Loucy (cell line): ENCODE measurements at regions not wholly inside any gene's neighbourhood (a gene's known extent, or its start where the extent isn't known, plus 50 kb on each side); places are given as distances from the start of the nearest gene placed in this dataset.

ENCODE experiments used
- H2AFZ ChIP-seq: fragments of 200-600 bp; sonication (generic); 2 replicates; pipeline ENCODE4 v1.6.0; 2016; ENCODE audit warnings: antibody characterized with exemption, mild to moderate bottlenecking, low read length, moderate library complexity
- H3F3A ChIP-seq: fragments of 200-600 bp; 2 replicates; pipeline ENCODE4 v1.6.0; 2016; ENCODE audit warnings: antibody characterized with exemption, low read depth, mild to moderate bottlenecking
- H3K27me3 ChIP-seq: fragments of 200-600 bp; sonication (generic); 2 replicates; pipeline ENCODE4 v1.6.1; 2014; ENCODE audit warnings: low read length, mild to moderate bottlenecking; ENCODE audit not compliant: insufficient read depth, poor library complexity, severe bottlenecking
- H3K36me3 ChIP-seq: fragments of 200-600 bp; sonication (generic); 2 replicates; pipeline ENCODE4 v1.6.1; 2016; ENCODE audit warnings: low read length; ENCODE audit not compliant: insufficient read depth
- H3K4me1 ChIP-seq: fragments of 200-600 bp; sonication (generic); 2 replicates; pipeline ENCODE4 v1.5.1; 2014; ENCODE audit warnings: low read length, mild to moderate bottlenecking; ENCODE audit not compliant: insufficient read depth, poor library complexity, severe bottlenecking
- H3K4me2 ChIP-seq: fragments of 200-600 bp; sonication (generic); 2 replicates; pipeline ENCODE4 v1.6.0; 2014; ENCODE audit warnings: antibody characterized with exemption, low read length, low read depth, mild to moderate bottlenecking; ENCODE audit not compliant: poor library complexity, severe bottlenecking
- H3K4me3 ChIP-seq: fragments of 200-600 bp; sonication (generic); 2 replicates; pipeline ENCODE4 v1.5.1; 2014; ENCODE audit warnings: low read length, mild to moderate bottlenecking, mixed read lengths; ENCODE audit not compliant: poor library complexity, severe bottlenecking
- H3K79me2 ChIP-seq: fragments of 200-600 bp; sonication (generic); 2 replicates; pipeline ENCODE4 v1.6.1; 2014; ENCODE audit warnings: low read length; ENCODE audit not compliant: insufficient read depth
- H3K9ac ChIP-seq: fragments of 200-600 bp; sonication (generic); 2 replicates; pipeline ENCODE4 v1.6.0; 2014; ENCODE audit warnings: mild to moderate bottlenecking, low read depth, low read length, moderate library complexity; ENCODE audit not compliant: poor library complexity, severe bottlenecking
- H3K9me2 ChIP-seq: fragments of 200-600 bp; sonication (generic); replicated peaks from 2 replicates; pipeline ENCODE4 v1.6.1; 2016; ENCODE audit warnings: low read depth, low read length, mixed read lengths
- H3K9me3 ChIP-seq: fragments of 200-600 bp; sonication (generic); 2 replicates; pipeline ENCODE4 v1.6.1; 2014; ENCODE audit warnings: mild to moderate bottlenecking, antibody characterized with exemption, low read length, low read depth; ENCODE audit not compliant: insufficient read depth
- H4K20me1 ChIP-seq: fragments of 200-600 bp; sonication (generic); 2 replicates; pipeline ENCODE4 v1.6.0; 2014; ENCODE audit warnings: antibody characterized with exemption, low read length, mild to moderate bottlenecking; ENCODE audit not compliant: insufficient read depth, poor library complexity, severe bottlenecking
- EZH2phosphoT487 ChIP-seq: fragments of 200-600 bp; IDR thresholded peaks from 2 replicates; pipeline ENCODE4 v1.6.1; 2018; ENCODE audit warnings: antibody characterized with exemption, mild to moderate bottlenecking, moderate library complexity, borderline replicate concordance
- TF ChIP-seq, protein P1 (sequence below): fragments of 200-600 bp; sonication (generic); conservative IDR thresholded peaks from 2 replicates; pipeline ENCODE4 v1.5.1; 2014; ENCODE audit warnings: mild to moderate bottlenecking, antibody characterized with exemption, low read length

DNA sequence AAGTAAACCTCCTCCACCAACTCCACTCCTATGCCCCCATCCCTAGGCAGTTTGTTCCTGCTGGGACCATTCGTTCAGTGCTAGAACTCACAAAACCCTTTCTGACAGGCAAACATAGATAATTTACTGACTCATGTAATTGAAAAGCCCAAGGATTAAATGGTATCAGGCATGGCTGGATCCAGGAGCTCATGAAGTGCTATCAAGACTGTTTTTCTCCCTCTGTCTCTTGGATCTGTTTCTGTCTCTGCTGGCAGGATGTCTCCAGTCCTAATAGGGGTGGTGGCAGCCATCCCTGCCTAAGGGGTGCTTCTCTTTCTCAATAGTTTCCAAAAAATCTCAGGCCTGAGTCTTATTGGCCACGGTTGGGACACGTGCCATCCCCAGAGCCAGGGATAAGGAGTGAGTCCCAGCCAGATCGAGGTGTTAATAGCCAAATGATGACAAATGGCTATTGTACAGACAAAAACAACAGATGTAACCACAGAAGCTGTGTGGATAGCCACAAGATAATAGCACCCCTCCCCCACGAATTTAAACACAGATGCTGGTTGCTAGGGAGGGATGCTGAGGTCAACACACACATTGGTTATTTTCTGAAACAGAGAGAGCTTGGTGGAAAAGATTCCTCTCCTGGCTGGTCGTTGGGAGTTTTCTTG lies 168.6 kb downstream of the SHQ1 start:
- Histone ChIP-seq H3F3A (no peaks in the 10 kb centered on the region), H3K4me2 (no peak overlapping the region), H3K9me3 (no peaks in the 10 kb centered on the region), H3K27me3 (no peaks in the 10 kb centered on the region), H3K9ac (no peak overlapping the region), H3K36me3 (no peaks in the 10 kb centered on the region), H4K20me1 (no peaks in the 10 kb centered on the region), H2AFZ (no peak overlapping the region), H3K4me1 (peaks cover 6% of the 10 kb centered on the region), H3K9me2 (no peaks in the 10 kb centered on the region), H3K4me3 (no peak overlapping the region), H3K79me2 (no peaks in the 10 kb centered on the region)
- TF ChIP-seq EZH2phosphoT487 = no peak
- TF ChIP-seq, protein P1, sequence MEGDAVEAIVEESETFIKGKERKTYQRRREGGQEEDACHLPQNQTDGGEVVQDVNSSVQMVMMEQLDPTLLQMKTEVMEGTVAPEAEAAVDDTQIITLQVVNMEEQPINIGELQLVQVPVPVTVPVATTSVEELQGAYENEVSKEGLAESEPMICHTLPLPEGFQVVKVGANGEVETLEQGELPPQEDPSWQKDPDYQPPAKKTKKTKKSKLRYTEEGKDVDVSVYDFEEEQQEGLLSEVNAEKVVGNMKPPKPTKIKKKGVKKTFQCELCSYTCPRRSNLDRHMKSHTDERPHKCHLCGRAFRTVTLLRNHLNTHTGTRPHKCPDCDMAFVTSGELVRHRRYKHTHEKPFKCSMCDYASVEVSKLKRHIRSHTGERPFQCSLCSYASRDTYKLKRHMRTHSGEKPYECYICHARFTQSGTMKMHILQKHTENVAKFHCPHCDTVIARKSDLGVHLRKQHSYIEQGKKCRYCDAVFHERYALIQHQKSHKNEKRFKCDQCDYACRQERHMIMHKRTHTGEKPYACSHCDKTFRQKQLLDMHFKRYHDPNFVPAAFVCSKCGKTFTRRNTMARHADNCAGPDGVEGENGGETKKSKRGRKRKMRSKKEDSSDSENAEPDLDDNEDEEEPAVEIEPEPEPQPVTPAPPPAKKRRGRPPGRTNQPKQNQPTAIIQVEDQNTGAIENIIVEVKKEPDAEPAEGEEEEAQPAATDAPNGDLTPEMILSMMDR = no peak

DNA sequence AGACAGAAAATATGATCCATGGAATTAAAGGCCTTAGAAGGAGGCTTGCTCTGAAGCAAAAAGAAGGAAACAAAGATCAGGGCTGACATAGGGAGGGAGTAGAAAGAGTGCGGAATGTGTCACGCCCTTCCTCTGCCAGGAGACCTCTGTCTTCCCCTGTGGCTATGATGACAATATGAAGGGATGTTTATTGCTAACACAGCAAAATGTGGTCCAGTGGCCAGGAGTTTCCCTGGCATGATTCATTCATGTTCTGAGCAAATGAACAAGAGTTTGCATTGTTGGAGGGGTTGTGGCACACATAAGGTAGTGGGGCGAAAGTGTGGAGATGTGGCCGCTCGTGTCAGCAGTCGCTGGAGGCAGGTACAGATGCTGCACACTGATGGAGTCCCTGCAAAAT lies 169.4 kb downstream of the SHQ1 start:
- Histone ChIP-seq H3K9me3 (no peaks in the 10 kb centered on the region), H3K27me3 (no peaks in the 10 kb centered on the region), H3K9ac (no peak overlapping the region), H3K36me3 (no peaks in the 10 kb centered on the region), H3K4me3 (no peak overlapping the region), H3F3A (no peaks in the 10 kb centered on the region), H3K4me1 (peaks cover 6% of the 10 kb centered on the region), H4K20me1 (no peaks in the 10 kb centered on the region), H3K9me2 (no peaks in the 10 kb centered on the region), H3K79me2 (no peaks in the 10 kb centered on the region), H2AFZ (no peak overlapping the region), H3K4me2 (no peak overlapping the region)
- no peak for TF ChIP-seq EZH2phosphoT487
- TF ChIP-seq, protein P1 = no peak

DNA sequence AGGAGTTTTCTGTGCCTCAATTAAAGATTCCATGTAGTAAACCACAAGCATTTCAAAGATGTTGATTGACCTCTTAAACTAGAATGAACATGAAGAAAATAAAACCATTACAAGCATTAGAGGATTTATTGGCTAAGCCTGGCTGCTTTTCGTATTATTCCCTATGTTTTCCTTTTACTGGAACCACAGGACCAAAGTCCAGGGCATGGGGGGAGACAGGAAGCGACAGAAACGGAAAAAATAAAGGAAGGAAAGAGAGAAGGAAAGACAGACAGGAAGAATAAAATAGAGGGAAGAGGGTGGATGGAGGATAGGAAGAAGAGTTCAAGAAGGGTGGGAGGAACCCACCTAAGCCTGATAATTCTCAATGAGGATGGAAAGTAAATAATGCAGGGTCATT lies 169.9 kb downstream of the SHQ1 start:
- H3K36me3 ChIP-seq = no peaks in the 10 kb centered on the region
- no peak overlapping the region for H3K9ac ChIP-seq
- no peak overlapping the region for H3K4me2 ChIP-seq
- no peaks in the 10 kb centered on the region for H3F3A ChIP-seq
- no peak overlapping the region for H3K4me3 ChIP-seq
- H3K9me3 ChIP-seq = no peaks in the 10 kb centered on the region
- no peaks in the 10 kb centered on the region for H3K79me2 ChIP-seq
- no peaks in the 10 kb centered on the region for H3K27me3 ChIP-seq
- no peaks in the 10 kb centered on the region for H3K9me2 ChIP-seq
- H4K20me1 ChIP-seq = no peaks in the 10 kb centered on the region
- H2AFZ ChIP-seq = no peak overlapping the region
- peaks cover 6% of the 10 kb centered on the region for H3K4me1 ChIP-seq
- TF ChIP-seq, protein P1 = no peak
- TF ChIP-seq EZH2phosphoT487 = no peak
